ENCODE measurements at regions not wholly inside any gene's neighbourhood (a gene's known extent, or its start where the extent isn't known, plus 50 kb on each side); places are given as distances from the start of the nearest gene placed in this dataset.

- no peak for TF ChIP-seq POLR2AphosphoS5 (IDR thresholded peaks at IDR 0.05; ENCODE audit: low read depth, low read length)
- no peak for TF ChIP-seq TAF1 (IDR thresholded peaks at IDR 0.05; ENCODE audit: borderline replicate concordance, insufficient read depth, low read length)
- no peak for TF ChIP-seq FOXP2 (optimal IDR thresholded peaks at IDR 0.05; ENCODE audit: borderline replicate concordance, extremely low read depth, extremely low read length, insufficient read depth)
- TF ChIP-seq REST (IDR thresholded peaks at IDR 0.05; ENCODE audit: insufficient read depth in 1 of 2, low read depth in 2 of 2, low read length in 2 of 2), result no peak
- TF ChIP-seq SIN3A (IDR thresholded peaks at IDR 0.05; ENCODE audit: borderline replicate concordance, insufficient read depth, low read length), result no peak
Measured at GRCh38 chr7:66556177-66556548, 72.5 kb upstream of the KCTD7 start.

- TF ChIP-seq SIN3A (IDR thresholded peaks at IDR 0.05; ENCODE audit: borderline replicate concordance, insufficient read depth, low read length), result no peak
- TF ChIP-seq REST (IDR thresholded peaks at IDR 0.05; ENCODE audit: insufficient read depth in 1 of 2, low read depth in 2 of 2, low read length in 2 of 2), result no peak
- no peak for TF ChIP-seq POLR2AphosphoS5 (IDR thresholded peaks at IDR 0.05; ENCODE audit: low read depth, low read length)
- no peak for TF ChIP-seq FOXP2 (optimal IDR thresholded peaks at IDR 0.05; ENCODE audit: borderline replicate concordance, extremely low read depth, extremely low read length, insufficient read depth)
- no peak for TF ChIP-seq TAF1 (IDR thresholded peaks at IDR 0.05; ENCODE audit: borderline replicate concordance, insufficient read depth, low read length)
Measured at GRCh38 chr7:66556549-66557213, 72.0 kb upstream of the KCTD7 start.

DNA sequence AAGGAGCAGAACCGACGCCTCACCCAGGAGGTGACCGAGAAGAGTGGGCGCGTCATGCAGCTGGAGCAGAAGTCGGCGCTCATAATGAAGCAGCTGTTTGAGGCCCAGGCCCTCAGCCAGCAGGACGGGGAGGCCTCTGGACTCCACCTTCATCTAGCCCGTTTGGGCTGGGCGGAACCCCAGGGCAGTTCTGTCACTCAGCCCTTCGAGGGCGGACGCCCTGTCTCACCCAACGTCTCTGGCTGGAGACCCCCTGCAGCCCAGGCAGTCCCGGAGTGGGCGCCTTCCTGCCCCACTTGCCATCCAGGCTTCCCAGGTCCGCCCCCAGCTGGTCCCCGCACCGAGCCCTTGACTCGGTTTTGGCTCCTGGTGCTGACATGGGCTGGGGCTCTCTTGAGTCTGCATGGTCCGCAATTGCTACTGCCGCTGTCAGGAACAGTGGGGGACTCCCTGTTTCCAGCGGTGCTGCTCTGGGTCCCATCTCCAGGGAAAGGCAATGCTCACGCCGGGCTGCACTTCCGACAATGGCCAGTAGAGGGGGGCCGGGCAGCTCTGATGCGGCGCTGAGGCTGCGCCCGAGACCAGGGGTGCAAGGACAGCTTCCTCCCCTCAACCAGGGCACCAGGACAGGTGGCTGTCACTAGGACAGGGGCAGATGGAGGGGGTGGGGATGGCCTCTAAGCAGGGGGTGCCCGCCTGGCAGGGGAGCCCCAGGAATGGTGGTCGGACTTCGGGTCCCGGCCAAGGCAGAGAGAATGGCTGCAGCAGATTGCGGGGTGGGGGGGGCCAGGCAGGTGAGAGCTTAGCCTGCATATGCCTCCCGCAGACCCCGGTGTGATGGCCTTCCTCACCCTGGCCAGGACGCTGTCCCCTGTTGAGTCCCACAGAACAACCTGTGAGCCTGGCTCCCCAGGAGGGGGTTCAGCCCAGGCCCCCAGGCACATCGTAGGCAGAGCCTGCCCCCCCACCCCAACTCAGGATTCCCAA is 71.2 kb upstream of the KCTD7 start:
- TF ChIP-seq REST (IDR thresholded peaks at IDR 0.05; ENCODE audit: insufficient read depth in 1 of 2, low read depth in 2 of 2, low read length in 2 of 2) (no peak), SIN3A (IDR thresholded peaks at IDR 0.05; ENCODE audit: borderline replicate concordance, insufficient read depth, low read length) (no peak), TAF1 (IDR thresholded peaks at IDR 0.05; ENCODE audit: borderline replicate concordance, insufficient read depth, low read length) (no peak), FOXP2 (optimal IDR thresholded peaks at IDR 0.05; ENCODE audit: borderline replicate concordance, extremely low read depth, extremely low read length, insufficient read depth) (no peak), POLR2AphosphoS5 (IDR thresholded peaks at IDR 0.05; ENCODE audit: low read depth, low read length) (no peak)

DNA sequence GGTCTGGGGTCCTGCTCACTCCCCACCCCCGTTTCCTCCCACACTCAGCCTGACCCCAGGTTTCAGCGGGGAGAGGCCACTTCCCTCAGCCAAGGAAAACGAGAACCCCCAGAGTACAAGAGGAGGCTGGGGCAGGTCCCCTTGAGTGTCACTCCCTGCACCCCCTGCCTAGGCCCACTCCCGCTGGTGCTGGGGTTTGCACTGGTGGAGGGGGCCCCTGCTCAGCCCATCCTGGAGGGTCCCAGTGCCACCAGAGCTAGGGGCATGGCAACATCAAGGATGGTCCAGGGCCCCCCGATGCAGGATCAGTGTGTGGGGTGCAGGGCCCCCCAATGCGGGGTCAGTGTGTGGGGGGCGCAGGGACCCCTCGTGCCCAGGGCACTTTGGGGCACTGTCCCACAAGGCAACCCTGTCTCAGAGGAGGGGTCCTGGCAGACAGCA is 70.5 kb upstream of the KCTD7 start:
- TF ChIP-seq FOXP2 (optimal IDR thresholded peaks at IDR 0.05; ENCODE audit: borderline replicate concordance, extremely low read depth, extremely low read length, insufficient read depth), result no peak

DNA sequence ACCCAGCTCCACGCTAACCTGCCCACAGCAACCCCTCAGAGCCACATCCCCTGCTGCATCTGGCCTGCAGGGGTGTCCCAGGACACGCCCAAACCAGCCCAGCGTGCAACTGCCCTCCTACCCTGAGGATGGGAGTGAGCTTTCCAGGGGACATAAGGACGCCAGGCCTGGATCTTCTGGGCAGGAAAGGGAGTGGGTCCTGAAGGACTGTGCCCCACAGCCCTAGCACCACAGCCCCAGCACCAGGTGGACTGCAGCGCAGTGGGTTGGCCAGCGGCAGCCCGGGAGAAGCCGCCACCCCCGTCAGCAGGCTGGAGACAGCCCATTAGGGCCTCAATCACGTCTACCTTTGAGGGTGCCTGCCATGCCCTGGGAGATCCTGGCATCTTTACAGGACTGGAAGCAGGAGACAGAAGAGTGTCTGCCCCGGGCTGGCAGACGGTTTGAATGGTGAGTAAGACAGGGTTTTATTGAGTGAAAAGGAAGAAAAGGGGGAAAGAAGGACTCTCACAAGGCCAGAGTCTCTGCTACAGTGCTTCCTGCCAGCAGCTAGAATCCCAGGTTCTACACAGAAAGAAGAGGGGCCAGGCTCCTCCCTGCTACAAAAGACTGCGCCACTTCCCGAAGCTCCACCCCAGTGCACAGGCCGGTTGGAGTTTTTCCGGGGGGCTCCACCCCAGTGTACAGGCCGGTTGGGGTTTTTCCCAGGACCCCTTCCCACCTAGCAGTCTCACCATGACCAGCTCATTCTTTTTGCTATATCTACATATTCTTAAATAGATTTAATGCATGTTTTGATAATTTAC is 69.8 kb upstream of the KCTD7 start:
- TF ChIP-seq REST (IDR thresholded peaks at IDR 0.05; ENCODE audit: insufficient read depth in 1 of 2, low read depth in 2 of 2, low read length in 2 of 2) (no peak), SIN3A (IDR thresholded peaks at IDR 0.05; ENCODE audit: borderline replicate concordance, insufficient read depth, low read length) (no peak), POLR2AphosphoS5 (IDR thresholded peaks at IDR 0.05; ENCODE audit: low read depth, low read length) (no peak), TAF1 (IDR thresholded peaks at IDR 0.05; ENCODE audit: borderline replicate concordance, insufficient read depth, low read length) (no peak), FOXP2 (optimal IDR thresholded peaks at IDR 0.05; ENCODE audit: borderline replicate concordance, extremely low read depth, extremely low read length, insufficient read depth) (no peak)
